Neural progenitor cell (in vitro differentiated cells): ENCODE measurements at regions not wholly inside any gene's neighbourhood (a gene's known extent, or its start where the extent isn't known, plus 50 kb on each side); places are given as distances from the start of the nearest gene placed in this dataset.
"Not testable (repeated sequence)": the region's sequence is repeated elsewhere in the genome, so short reads cannot be mapped to it uniquely, and the experiment has no call there.

Source experiments
- EZH2 ChIP-seq: fragments of 200-600 bp; sonication (generic); IDR thresholded peaks from 2 replicates; pipeline ENCODE4 v1.6.1; 2017; ENCODE audit warnings: antibody characterized with exemption, mild to moderate bottlenecking, moderate library complexity
- TF ChIP-seq, protein P1 (sequence below): fragments of 200-600 bp; sonication (generic); IDR thresholded peaks from 2 replicates; pipeline ENCODE4 v1.5.1; 2017; ENCODE audit warnings: antibody characterized with exemption, mild to moderate bottlenecking

DNA sequence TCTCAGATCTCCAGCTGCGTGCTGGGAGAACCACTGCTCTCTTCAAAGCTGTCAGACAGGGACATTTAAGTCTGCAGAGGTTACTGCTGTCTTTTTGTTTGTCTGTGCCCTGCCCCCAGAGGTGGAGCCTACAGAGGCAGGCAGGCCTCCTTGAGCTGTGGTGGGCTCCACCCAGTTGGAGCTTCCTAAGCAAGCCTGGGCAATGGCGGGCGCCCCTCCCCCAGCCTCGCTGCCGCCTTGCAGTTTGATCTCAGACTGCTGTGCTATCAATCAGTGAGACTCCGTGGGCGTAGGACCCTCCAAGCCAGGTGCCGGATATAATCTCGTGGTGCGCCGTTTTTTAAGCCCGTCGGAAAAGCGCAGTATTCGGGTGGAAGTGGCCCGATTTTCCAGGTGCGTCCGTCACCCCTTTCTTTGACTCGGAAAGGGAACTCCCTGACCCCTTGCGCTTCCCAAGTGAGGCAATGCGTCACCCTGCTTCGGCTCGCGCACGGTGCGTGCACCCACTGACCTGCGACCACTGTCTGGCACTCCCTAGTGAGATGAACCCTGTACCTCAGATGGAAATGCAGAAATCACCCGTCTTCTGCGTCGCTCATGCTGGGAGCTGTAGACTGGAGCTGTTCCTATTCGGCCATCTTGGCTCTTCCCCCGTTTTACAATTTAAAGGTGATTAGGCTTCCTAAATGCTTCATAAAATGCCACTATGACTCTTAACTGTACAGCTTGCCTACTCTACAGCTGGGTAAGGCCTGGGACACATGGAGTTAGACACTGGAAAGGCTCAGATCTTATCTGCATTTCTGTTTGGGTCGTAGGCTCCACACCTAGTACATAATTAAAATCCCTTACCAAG, 115.7 kb upstream of the PMCH start:
- TF ChIP-seq, protein P1, sequence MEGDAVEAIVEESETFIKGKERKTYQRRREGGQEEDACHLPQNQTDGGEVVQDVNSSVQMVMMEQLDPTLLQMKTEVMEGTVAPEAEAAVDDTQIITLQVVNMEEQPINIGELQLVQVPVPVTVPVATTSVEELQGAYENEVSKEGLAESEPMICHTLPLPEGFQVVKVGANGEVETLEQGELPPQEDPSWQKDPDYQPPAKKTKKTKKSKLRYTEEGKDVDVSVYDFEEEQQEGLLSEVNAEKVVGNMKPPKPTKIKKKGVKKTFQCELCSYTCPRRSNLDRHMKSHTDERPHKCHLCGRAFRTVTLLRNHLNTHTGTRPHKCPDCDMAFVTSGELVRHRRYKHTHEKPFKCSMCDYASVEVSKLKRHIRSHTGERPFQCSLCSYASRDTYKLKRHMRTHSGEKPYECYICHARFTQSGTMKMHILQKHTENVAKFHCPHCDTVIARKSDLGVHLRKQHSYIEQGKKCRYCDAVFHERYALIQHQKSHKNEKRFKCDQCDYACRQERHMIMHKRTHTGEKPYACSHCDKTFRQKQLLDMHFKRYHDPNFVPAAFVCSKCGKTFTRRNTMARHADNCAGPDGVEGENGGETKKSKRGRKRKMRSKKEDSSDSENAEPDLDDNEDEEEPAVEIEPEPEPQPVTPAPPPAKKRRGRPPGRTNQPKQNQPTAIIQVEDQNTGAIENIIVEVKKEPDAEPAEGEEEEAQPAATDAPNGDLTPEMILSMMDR = not testable (repeated sequence)
- not testable (repeated sequence) for TF ChIP-seq EZH2
